ENCODE measurements at regions not wholly inside any gene's neighbourhood (a gene's known extent, or its start where the extent isn't known, plus 50 kb on each side); places are given as distances from the start of the nearest gene placed in this dataset.

DNA sequence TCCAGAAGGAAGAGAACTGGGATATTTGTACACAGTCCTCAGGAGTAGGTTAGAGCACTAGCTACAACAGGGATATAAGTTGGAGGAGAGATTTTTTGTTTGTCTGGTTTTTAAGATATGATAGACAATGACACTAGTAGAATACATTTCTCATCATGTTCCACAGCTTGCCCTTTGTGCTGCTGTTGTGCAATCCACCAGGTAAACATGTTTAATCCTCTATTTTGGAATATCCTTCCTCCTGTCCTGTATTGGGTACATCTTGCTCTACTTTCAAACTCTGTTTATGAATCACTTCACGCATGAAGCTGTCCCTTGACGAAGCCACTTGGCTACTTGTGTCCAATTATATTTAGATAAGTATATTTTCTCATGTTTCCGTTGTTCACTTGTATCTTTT, 153.6 kb upstream of the TENT5A start:
- Histone ChIP-seq H2AK5ac (ENCODE audit: insufficient read length, low read length) (no peak overlapping the region), H2BK120ac (ENCODE audit: low read depth, low read length, poor library complexity, severe bottlenecking) (no peak overlapping the region), H3K79me1 (ENCODE audit: insufficient read depth, low read depth, low read length, poor library complexity, severe bottlenecking) (no peaks in the 10 kb centered on the region), H3K18ac (ENCODE audit: insufficient read length, low read depth, low read length) (no peak overlapping the region), H3K23me2 (ENCODE audit: insufficient read length, low read depth, low read length, poor library complexity, severe bottlenecking) (no peaks in the 10 kb centered on the region), H2BK5ac (ENCODE audit: insufficient read length, low read length) (no peak overlapping the region), H4K20me1 (ENCODE audit: control insufficient read depth, insufficient read depth, insufficient read length) (no peaks in the 10 kb centered on the region), H3K9ac (ENCODE audit: extremely low read depth, insufficient read length, low read length) (no peak overlapping the region), H4K91ac (ENCODE audit: insufficient read length, low read depth, low read length) (no peak overlapping the region), H2BK20ac (ENCODE audit: low read depth, low read length, poor library complexity, severe bottlenecking) (no peak overlapping the region), H3K9me3 (ENCODE audit: control insufficient read depth, low read depth, low read length) (no peaks in the 10 kb centered on the region), H3K79me2 (ENCODE audit: insufficient read depth, low read length) (no peaks in the 10 kb centered on the region), H3K4me1 (ENCODE audit: insufficient read depth, low read length) (peaks cover 6% of the 10 kb centered on the region; the same call in 1 of the 2 replicates), H3T11ph (ENCODE audit: low read length) (no peak overlapping the region), H3K23ac (ENCODE audit: insufficient read length, low read depth, low read length) (no peak overlapping the region), H4K5ac (ENCODE audit: insufficient read length, low read depth, low read length) (no peak overlapping the region), H2AFZ (ENCODE audit: low read length) (no peak overlapping the region), H2BK15ac (ENCODE audit: low read depth, low read length) (no peak overlapping the region), H3K27ac (ENCODE audit: insufficient read length, low read depth, low read length) (no peak overlapping the region), H3K27me3 (ENCODE audit: insufficient read depth, low read length) (no peaks in the 10 kb centered on the region), H3K14ac (ENCODE audit: insufficient read depth, low read length) (no peak overlapping the region), H3K4ac (ENCODE audit: low read depth, low read length) (no peak overlapping the region), H3K56ac (ENCODE audit: insufficient read length, low read depth, low read length) (no peak overlapping the region), H3K4me2 (ENCODE audit: insufficient read depth, insufficient read length, low read length) (no peak overlapping the region), H2BK12ac (ENCODE audit: insufficient read length, low read depth, low read length) (no peak overlapping the region), H4K8ac (replicated peaks; ENCODE audit: insufficient read length, low read depth, low read length) (no peak overlapping the region)
- Mint-ChIP-seq H3K4me3 (no peak overlapping the region), H3K36me3 (ENCODE audit: insufficient read depth in 1 of 3, low read depth in 3 of 3) (peaks cover 0 to 10% (median 0%) of the 10 kb centered on the region in 3 experiments; a peak in 2 of 7 replicates), H3K27me3 (ENCODE audit: low read depth) (no peaks in the 10 kb centered on the region), H3K4me1 (peaks cover 16 to 19% of the 10 kb centered on the region in 2 experiments), H3K27ac (no peak overlapping the region), H3K9me3 (peaks cover 5% of the 10 kb centered on the region in 2 experiments; a peak in 3 of 5 replicates)
- no CpG with 5 or more reads among the region's 3 CpGs for WGBS (ENCODE audit: extremely low coverage, insufficient read length, low lambda C conversion rate)
- TF ChIP-seq, protein P1, sequence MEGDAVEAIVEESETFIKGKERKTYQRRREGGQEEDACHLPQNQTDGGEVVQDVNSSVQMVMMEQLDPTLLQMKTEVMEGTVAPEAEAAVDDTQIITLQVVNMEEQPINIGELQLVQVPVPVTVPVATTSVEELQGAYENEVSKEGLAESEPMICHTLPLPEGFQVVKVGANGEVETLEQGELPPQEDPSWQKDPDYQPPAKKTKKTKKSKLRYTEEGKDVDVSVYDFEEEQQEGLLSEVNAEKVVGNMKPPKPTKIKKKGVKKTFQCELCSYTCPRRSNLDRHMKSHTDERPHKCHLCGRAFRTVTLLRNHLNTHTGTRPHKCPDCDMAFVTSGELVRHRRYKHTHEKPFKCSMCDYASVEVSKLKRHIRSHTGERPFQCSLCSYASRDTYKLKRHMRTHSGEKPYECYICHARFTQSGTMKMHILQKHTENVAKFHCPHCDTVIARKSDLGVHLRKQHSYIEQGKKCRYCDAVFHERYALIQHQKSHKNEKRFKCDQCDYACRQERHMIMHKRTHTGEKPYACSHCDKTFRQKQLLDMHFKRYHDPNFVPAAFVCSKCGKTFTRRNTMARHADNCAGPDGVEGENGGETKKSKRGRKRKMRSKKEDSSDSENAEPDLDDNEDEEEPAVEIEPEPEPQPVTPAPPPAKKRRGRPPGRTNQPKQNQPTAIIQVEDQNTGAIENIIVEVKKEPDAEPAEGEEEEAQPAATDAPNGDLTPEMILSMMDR (conservative IDR thresholded peaks at IDR 0.05): no peak
- no peak for DNase-seq

Measured in H9 (cell line).